ENCODE measurements at regions not wholly inside any gene's neighbourhood (a gene's known extent, or its start where the extent isn't known, plus 50 kb on each side); places are given as distances from the start of the nearest gene placed in this dataset.

GRCh38 chr6:122280105-122281021, 119.1 kb upstream of the HSF2 start (continued):
- 0 out of 2 replicates have a peak, but pooled peaks have one; percentile 33 for TF ChIP-seq MGA (IDR thresholded peaks at IDR 0.05)
- 0 out of 2 replicates have a peak, but pooled peaks have one; percentile 49 for TF ChIP-seq SUPT5H (IDR thresholded peaks at IDR 0.05)
- TF ChIP-seq GABPA (tag; conservative IDR thresholded peaks at IDR 0.05; ENCODE audit: low read depth) = peak; percentile 59
- peak; percentile 78 for TF ChIP-seq RBFOX2 (IDR thresholded peaks at IDR 0.05; ENCODE audit: low read depth, low read length)
- TF ChIP-seq POLR2G (IDR thresholded peaks at IDR 0.05; ENCODE audit: low read depth, low read length) = peak; percentile 83
- peak; percentile 62 for TF ChIP-seq POLR2A (conservative IDR thresholded peaks at IDR 0.05)
- TF ChIP-seq NRF1 (conservative IDR thresholded peaks at IDR 0.05 in 1 of 2, IDR thresholded peaks at IDR 0.05 in 1 of 2) = peak; percentile 70 to 75
- TF ChIP-seq, protein P1, sequence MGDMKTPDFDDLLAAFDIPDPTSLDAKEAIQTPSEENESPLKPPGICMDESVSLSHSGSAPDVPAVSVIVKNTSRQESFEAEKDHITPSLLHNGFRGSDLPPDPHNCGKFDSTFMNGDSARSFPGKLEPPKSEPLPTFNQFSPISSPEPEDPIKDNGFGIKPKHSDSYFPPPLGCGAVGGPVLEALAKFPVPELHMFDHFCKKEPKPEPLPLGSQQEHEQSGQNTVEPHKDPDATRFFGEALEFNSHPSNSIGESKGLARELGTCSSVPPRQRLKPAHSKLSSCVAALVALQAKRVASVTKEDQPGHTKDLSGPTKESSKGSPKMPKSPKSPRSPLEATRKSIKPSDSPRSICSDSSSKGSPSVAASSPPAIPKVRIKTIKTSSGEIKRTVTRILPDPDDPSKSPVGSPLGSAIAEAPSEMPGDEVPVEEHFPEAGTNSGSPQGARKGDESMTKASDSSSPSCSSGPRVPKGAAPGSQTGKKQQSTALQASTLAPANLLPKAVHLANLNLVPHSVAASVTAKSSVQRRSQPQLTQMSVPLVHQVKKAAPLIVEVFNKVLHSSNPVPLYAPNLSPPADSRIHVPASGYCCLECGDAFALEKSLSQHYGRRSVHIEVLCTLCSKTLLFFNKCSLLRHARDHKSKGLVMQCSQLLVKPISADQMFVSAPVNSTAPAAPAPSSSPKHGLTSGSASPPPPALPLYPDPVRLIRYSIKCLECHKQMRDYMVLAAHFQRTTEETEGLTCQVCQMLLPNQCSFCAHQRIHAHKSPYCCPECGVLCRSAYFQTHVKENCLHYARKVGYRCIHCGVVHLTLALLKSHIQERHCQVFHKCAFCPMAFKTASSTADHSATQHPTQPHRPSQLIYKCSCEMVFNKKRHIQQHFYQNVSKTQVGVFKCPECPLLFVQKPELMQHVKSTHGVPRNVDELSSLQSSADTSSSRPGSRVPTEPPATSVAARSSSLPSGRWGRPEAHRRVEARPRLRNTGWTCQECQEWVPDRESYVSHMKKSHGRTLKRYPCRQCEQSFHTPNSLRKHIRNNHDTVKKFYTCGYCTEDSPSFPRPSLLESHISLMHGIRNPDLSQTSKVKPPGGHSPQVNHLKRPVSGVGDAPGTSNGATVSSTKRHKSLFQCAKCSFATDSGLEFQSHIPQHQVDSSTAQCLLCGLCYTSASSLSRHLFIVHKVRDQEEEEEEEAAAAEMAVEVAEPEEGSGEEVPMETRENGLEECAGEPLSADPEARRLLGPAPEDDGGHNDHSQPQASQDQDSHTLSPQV (IDR thresholded peaks at IDR 0.05) = 0 out of 2 replicates have a peak, but pooled peaks have one; percentile 22
- TF ChIP-seq, protein P2, sequence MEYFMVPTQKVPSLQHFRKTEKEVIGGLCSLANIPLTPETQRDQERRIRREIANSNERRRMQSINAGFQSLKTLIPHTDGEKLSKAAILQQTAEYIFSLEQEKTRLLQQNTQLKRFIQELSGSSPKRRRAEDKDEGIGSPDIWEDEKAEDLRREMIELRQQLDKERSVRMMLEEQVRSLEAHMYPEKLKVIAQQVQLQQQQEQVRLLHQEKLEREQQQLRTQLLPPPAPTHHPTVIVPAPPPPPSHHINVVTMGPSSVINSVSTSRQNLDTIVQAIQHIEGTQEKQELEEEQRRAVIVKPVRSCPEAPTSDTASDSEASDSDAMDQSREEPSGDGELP (CRISPR knock-in tag; IDR thresholded peaks at IDR 0.05; ENCODE audit: borderline replicate concordance) = peak; percentile 65; the same call in 1 of the 2 replicates

All from K562 (cell line).